ENCODE measurements at regions not wholly inside any gene's neighbourhood (a gene's known extent, or its start where the extent isn't known, plus 50 kb on each side); places are given as distances from the start of the nearest gene placed in this dataset.

GRCh38 chr2:10971161-10971887 lies 59.6 kb downstream of the KCNF1 start:
- H3K4me3 ChIP-seq (replicated peaks in 1 of 2; ENCODE audit: low read depth in 2 of 2, low read length in 2 of 2) = no peak overlapping the region
- DNase-seq (ENCODE audit: low read depth in 2 of 2) = no peak
- no peak for TF ChIP-seq CTCF (IDR thresholded peaks at IDR 0.05; ENCODE audit: low read depth, low read length)

- no peak for TF ChIP-seq CTCF (IDR thresholded peaks at IDR 0.05; ENCODE audit: low read depth, low read length)
- DNase-seq (ENCODE audit: low read depth in 2 of 2) = no peak
- H3K4me3 ChIP-seq (replicated peaks in 1 of 2; ENCODE audit: low read depth in 2 of 2, low read length in 2 of 2) = no peak overlapping the region
Measured at GRCh38 chr2:10971888-10972260, 60.1 kb downstream of the KCNF1 start.

GRCh38 chr2:10972683-10973433 lies 61.1 kb downstream of the KCNF1 start:
- H3K4me3 ChIP-seq (replicated peaks in 1 of 2; ENCODE audit: low read depth in 2 of 2, low read length in 2 of 2) = no peak overlapping the region
- DNase-seq (ENCODE audit: low read depth in 2 of 2) = no peak
- no peak for TF ChIP-seq CTCF (IDR thresholded peaks at IDR 0.05; ENCODE audit: low read depth, low read length)

GRCh38 chr2:10973766-10974165 lies 62.0 kb downstream of the KCNF1 start:
- no peak overlapping the region for H3K4me3 ChIP-seq (replicated peaks in 1 of 2; ENCODE audit: low read depth in 2 of 2, low read length in 2 of 2)
- DNase-seq (ENCODE audit: low read depth in 2 of 2) = no peak
- no peak for TF ChIP-seq CTCF (IDR thresholded peaks at IDR 0.05; ENCODE audit: low read depth, low read length)

GRCh38 chr2:10977003-10977402 lies 65.3 kb downstream of the KCNF1 start:
- TF ChIP-seq CTCF (IDR thresholded peaks at IDR 0.05; ENCODE audit: low read depth, low read length) = no peak
- H3K4me3 ChIP-seq (replicated peaks in 1 of 2; ENCODE audit: low read depth in 2 of 2, low read length in 2 of 2) = no peak overlapping the region
- no peak for DNase-seq (ENCODE audit: low read depth in 2 of 2)

GRCh38 chr2:10977621-10978020 lies 65.9 kb downstream of the KCNF1 start:
- no peak for TF ChIP-seq CTCF (IDR thresholded peaks at IDR 0.05; ENCODE audit: low read depth, low read length)
- no peak overlapping the region for H3K4me3 ChIP-seq (replicated peaks in 1 of 2; ENCODE audit: low read depth in 2 of 2, low read length in 2 of 2)
- DNase-seq (ENCODE audit: low read depth in 2 of 2) = no peak

All from cardiac fibroblast (primary cell).